Adrenal gland (tissue), 5 donors: ENCODE measurements at regions not wholly inside any gene's neighbourhood (a gene's known extent, or its start where the extent isn't known, plus 50 kb on each side); places are given as distances from the start of the nearest gene placed in this dataset.

Experiments
- POLR2A ChIP-seq, 2 donors: fragments of 450-650 bp; IDR thresholded peaks; one replicate each; pipeline ENCODE4 v1.6.1; 2017; ENCODE audit warnings: antibody characterized with exemption in 2 of 2, mild to moderate bottlenecking in 2 of 2, moderate library complexity in 1 of 2
- TF ChIP-seq, protein P1 (sequence below), 6 experiments: fragments of 450-650 bp in 4 of 6; fragments of 200-600 bp in 2 of 6; sonication (generic) in 1 of 6; IDR thresholded peaks; 1 replicate in 5 of 6; 2 replicates in 1 of 6; pipeline versions ENCODE4 v1.5.1 to v1.8.0; 2016 to 2021; ENCODE audit warnings: antibody characterized with exemption in 6 of 6, mild to moderate bottlenecking in 2 of 6, moderate library complexity in 1 of 6
- donor health status: DM: no; HTN: no; CAD: no.

DNA sequence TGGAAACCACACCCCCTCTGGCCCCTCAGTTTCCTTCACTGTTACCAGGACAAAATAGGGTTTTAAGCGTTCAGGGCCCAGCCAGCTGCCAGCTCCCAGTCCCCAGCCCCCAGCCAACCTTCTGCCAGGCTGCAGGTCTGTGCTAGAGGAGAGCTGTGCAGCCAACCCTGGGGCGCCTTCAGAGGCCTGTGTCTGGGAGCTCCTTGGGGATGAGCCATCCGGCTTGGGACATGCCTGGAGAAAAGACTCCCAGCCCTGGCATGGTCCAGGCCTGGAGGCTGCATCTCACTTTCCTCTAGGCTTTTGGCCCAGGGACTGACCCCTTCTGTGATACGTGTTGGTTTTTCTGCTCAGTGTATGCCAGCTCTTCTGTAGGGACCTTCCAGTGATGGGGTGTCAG is 487.6 kb upstream of the MGMT start:
- TF ChIP-seq, protein P1, sequence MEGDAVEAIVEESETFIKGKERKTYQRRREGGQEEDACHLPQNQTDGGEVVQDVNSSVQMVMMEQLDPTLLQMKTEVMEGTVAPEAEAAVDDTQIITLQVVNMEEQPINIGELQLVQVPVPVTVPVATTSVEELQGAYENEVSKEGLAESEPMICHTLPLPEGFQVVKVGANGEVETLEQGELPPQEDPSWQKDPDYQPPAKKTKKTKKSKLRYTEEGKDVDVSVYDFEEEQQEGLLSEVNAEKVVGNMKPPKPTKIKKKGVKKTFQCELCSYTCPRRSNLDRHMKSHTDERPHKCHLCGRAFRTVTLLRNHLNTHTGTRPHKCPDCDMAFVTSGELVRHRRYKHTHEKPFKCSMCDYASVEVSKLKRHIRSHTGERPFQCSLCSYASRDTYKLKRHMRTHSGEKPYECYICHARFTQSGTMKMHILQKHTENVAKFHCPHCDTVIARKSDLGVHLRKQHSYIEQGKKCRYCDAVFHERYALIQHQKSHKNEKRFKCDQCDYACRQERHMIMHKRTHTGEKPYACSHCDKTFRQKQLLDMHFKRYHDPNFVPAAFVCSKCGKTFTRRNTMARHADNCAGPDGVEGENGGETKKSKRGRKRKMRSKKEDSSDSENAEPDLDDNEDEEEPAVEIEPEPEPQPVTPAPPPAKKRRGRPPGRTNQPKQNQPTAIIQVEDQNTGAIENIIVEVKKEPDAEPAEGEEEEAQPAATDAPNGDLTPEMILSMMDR (IDR thresholded peaks at IDR 0.05): no peak
- TF ChIP-seq POLR2A (IDR thresholded peaks at IDR 0.05): no peak
